Smooth muscle cell (in vitro differentiated cells): ENCODE measurements at regions not wholly inside any gene's neighbourhood (a gene's known extent, or its start where the extent isn't known, plus 50 kb on each side); places are given as distances from the start of the nearest gene placed in this dataset.
"Not testable (repeated sequence)": the region's sequence is repeated elsewhere in the genome, so short reads cannot be mapped to it uniquely, and the experiment has no call there.

Experiments
- DNase-seq: peaks from one replicate; lab custom pipeline; 2025; ENCODE audit not compliant: unreplicated experiment; lab: John Stamatoyannopoulos, UW
- H2AFZ ChIP-seq: fragments of 200-600 bp; sonication (generic); 2 replicates; pipeline ENCODE4 v1.6.0; 2016; ENCODE audit warnings: antibody characterized with exemption, low read depth, mild to moderate bottlenecking
- H3F3A ChIP-seq: fragments of 200-600 bp; sonication (generic); 2 replicates; pipeline ENCODE4 v1.6.0; 2017; ENCODE audit warnings: antibody characterized with exemption, low read depth
- H3K27ac ChIP-seq: fragments of 200-600 bp; sonication (generic); 2 replicates; pipeline ENCODE4 v1.5.1; 2016; ENCODE audit warnings: low read depth, mild to moderate bottlenecking
- H3K27me3 ChIP-seq: fragments of 200-600 bp; sonication (generic); 2 replicates; pipeline ENCODE4 v1.6.1; 2016; ENCODE audit warnings: low read depth, mild to moderate bottlenecking
- H3K36me3 ChIP-seq: fragments of 200-600 bp; sonication (generic); 2 replicates; pipeline ENCODE4 v1.5.1; 2016; ENCODE audit warnings: low read depth
- H3K4me1 ChIP-seq: fragments of 200-600 bp; sonication (generic); 2 replicates; pipeline ENCODE4 v1.5.1; 2016; ENCODE audit warnings: low read depth
- H3K4me2 ChIP-seq: fragments of 200-600 bp; sonication (generic); 2 replicates; pipeline ENCODE4 v1.6.0; 2016; ENCODE audit warnings: mild to moderate bottlenecking
- H3K4me3 ChIP-seq: fragments of 200-600 bp; sonication (generic); 2 replicates; pipeline ENCODE4 v1.5.1; 2016; ENCODE audit warnings: mild to moderate bottlenecking
- H3K79me2 ChIP-seq: fragments of 200-600 bp; sonication (generic); 2 replicates; pipeline ENCODE4 v1.6.0; 2016; ENCODE audit warnings: low read depth, mild to moderate bottlenecking
- H3K9ac ChIP-seq: fragments of 200-600 bp; sonication (generic); 2 replicates; pipeline ENCODE4 v1.6.0; 2016; ENCODE audit warnings: low read depth
- H3K9me3 ChIP-seq: fragments of 200-600 bp; sonication (generic); replicated peaks from 2 replicates; pipeline ENCODE4 v1.5.1; 2016; ENCODE audit warnings: low read depth
- H4K20me1 ChIP-seq: fragments of 200-600 bp; sonication (generic); 2 replicates; pipeline ENCODE4 v1.6.0; 2016; ENCODE audit warnings: low read depth
- WGBS: methylation state at CpG from one replicate; pipeline ENCODE4 v1.1.7; 2016; ENCODE audit warnings: low lambda C conversion rate; 5-methylcytosine and 5-hydroxymethylcytosine counted together
- TF ChIP-seq, protein P1 (sequence below): fragments of 200-600 bp; sonication (generic); IDR thresholded peaks from 2 replicates; pipeline ENCODE4 v1.5.1; 2017; ENCODE audit warnings: borderline replicate concordance, mild to moderate bottlenecking, antibody characterized with exemption; ENCODE audit not compliant: insufficient read depth, poor library complexity, severe bottlenecking

DNA sequence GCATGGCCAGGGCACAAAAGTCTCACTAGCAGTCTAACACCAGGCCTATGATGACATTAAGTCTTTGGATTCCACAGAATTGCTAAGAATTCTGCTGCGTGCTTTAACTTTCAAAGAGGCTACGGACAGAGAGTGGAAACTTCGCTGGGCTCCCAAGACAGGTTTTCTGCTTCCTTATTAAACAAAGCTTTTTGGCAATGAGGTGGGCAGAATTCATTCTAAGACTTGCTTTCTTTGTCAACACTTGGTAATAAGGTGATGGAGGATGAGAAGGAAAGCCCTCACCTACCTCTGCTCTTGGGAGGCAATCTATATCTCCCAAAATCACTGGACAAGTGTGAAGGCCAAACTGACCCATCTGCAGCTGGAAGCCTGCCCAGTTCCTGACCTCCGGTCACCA, 231.9 kb downstream of the ATPSCKMT start:
- DNase-seq: no peak
- Histone ChIP-seq H3K36me3 (no peaks in the 10 kb centered on the region), H3K4me2 (peak overlapping the region; percentile 40), H3K79me2 (no peaks in the 10 kb centered on the region), H2AFZ (no peak overlapping the region), H4K20me1 (no peaks in the 10 kb centered on the region), H3K4me1 (no peaks in the 10 kb centered on the region), H3K9me3 (no peaks in the 10 kb centered on the region), H3K4me3 (no peak overlapping the region), H3K27ac (peak overlapping the region; percentile 92), H3K27me3 (no peaks in the 10 kb centered on the region), H3F3A (no peaks in the 10 kb centered on the region), H3K9ac (peak overlapping the region; percentile 33)
- WGBS: 55% methylated on average over 4 of the region's 4 CpGs
- TF ChIP-seq, protein P1, sequence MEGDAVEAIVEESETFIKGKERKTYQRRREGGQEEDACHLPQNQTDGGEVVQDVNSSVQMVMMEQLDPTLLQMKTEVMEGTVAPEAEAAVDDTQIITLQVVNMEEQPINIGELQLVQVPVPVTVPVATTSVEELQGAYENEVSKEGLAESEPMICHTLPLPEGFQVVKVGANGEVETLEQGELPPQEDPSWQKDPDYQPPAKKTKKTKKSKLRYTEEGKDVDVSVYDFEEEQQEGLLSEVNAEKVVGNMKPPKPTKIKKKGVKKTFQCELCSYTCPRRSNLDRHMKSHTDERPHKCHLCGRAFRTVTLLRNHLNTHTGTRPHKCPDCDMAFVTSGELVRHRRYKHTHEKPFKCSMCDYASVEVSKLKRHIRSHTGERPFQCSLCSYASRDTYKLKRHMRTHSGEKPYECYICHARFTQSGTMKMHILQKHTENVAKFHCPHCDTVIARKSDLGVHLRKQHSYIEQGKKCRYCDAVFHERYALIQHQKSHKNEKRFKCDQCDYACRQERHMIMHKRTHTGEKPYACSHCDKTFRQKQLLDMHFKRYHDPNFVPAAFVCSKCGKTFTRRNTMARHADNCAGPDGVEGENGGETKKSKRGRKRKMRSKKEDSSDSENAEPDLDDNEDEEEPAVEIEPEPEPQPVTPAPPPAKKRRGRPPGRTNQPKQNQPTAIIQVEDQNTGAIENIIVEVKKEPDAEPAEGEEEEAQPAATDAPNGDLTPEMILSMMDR: no peak

DNA sequence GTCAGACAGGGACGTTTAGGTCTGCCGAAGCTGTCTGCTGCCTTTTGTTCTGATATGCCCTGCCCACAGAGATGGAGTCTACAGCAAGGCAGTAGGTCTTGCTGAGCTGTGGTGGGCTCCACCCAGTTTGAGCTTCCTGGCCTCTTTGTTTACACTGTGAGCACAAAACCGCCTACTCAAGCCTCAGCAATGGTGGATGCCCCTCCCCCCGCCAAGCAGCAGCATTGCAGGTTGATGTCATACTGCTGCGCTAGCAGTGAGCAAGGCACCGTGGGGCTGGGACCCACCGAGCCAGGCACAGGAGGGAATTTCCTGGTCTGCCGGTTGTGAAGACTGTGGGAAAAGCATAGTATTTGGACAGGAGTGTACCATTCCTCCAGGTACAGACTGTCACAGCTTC, 233.1 kb downstream of the ATPSCKMT start:
- H3K36me3 ChIP-seq, H3F3A ChIP-seq, H3K27me3 ChIP-seq, H3K9me3 ChIP-seq, H4K20me1 ChIP-seq, H3K4me3 ChIP-seq, H3K79me2 ChIP-seq, H3K9ac ChIP-seq, DNase-seq, H3K4me1 ChIP-seq, H2AFZ ChIP-seq: not testable (repeated sequence)
- 58% methylated on average over 8 of the region's 8 CpGs for WGBS
- peak overlapping the region; percentile 11 for H3K4me2 ChIP-seq
- peak overlapping the region; percentile 92 for H3K27ac ChIP-seq

DNA sequence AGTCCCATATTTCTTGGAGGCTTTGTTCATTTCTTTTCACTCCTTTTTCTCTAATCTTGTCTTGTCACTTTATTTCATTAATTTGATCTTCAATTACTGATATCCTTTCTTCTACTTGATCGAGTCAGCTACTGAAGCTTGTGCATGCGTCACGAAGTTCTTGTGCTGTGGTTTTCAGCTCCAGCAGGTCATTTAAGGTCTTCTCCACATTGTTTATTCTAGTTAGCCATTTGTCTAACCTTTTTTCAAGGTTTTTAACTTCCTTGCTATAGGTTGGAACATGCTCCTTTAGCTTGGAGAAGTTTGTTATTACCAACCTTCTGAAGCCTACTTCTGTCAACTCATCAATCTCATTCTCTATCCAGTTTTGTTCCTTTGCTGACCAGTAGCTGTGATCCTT, 234.0 kb downstream of the ATPSCKMT start:
- not testable (repeated sequence) for H3K79me2 ChIP-seq, H3K27me3 ChIP-seq, H2AFZ ChIP-seq, H3F3A ChIP-seq, H3K36me3 ChIP-seq, DNase-seq, H3K4me2 ChIP-seq, H4K20me1 ChIP-seq, H3K9me3 ChIP-seq, H3K9ac ChIP-seq, H3K4me3 ChIP-seq, H3K4me1 ChIP-seq, H3K27ac ChIP-seq
- WGBS: 91% methylated on average over 3 of the region's 3 CpGs

DNA sequence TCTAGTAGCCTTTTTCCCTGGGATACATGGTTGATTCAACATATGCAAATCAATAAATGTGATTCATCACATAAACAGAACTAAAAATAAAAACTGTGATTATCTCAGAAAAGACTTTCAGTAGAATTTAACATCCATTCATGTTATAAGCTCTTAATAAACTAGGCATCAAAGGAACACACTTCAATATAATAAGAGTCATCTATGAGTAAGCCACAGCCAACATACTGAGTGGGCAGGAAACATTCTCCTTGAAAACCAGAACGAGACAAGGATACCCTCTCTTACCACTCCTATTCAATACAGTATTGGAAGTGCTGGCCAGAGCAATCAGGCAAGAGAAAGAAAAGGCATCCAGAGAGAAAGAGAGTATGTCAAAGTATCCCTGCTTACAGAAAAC, 239.9 kb downstream of the ATPSCKMT start:
- no peaks in the 10 kb centered on the region for H3K27me3 ChIP-seq
- H3K9ac ChIP-seq: no peak overlapping the region
- H3K36me3 ChIP-seq: no peaks in the 10 kb centered on the region
- no peak overlapping the region for H2AFZ ChIP-seq
- no peak overlapping the region for H3K4me2 ChIP-seq
- H3K4me3 ChIP-seq: no peak overlapping the region
- H3K79me2 ChIP-seq: no peaks in the 10 kb centered on the region
- H3K9me3 ChIP-seq: no peaks in the 10 kb centered on the region
- no peaks in the 10 kb centered on the region for H3F3A ChIP-seq
- no peaks in the 10 kb centered on the region for H4K20me1 ChIP-seq
- TF ChIP-seq, protein P1: no peak
- no peaks in the 10 kb centered on the region for H3K4me1 ChIP-seq
- WGBS: 35% methylated on average over 1 of the region's 1 CpG
- DNase-seq: no peak
- H3K27ac ChIP-seq: no peak overlapping the region

DNA sequence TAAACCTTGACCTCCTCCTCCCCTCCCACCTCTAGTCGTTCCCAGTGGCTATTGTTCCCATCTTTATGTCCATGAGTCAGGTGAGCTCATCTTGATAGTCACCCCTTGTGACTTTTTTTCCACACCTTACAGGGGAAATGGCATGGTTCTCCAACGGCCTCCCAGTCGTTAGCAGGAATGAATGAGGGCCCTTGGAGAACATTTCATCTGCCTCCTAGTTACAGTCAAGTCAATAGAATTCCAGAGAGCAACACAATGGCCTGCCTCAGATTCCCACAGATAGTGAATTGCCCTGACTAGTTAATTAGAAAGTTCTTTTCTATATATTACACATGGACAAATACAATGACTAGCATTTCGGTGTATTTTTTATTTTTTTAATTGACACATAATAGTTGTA, 262.6 kb downstream of the ATPSCKMT start:
- no peak for DNase-seq
- 90% methylated on average over 4 of the region's 4 CpGs for WGBS
- Histone ChIP-seq H4K20me1 (no peaks in the 10 kb centered on the region), H3K79me2 (no peaks in the 10 kb centered on the region), H3K4me3 (no peak overlapping the region), H2AFZ (no peak overlapping the region), H3F3A (no peaks in the 10 kb centered on the region), H3K27me3 (no peaks in the 10 kb centered on the region), H3K4me1 (no peaks in the 10 kb centered on the region), H3K4me2 (no peak overlapping the region), H3K27ac (no peak overlapping the region), H3K36me3 (no peaks in the 10 kb centered on the region), H3K9ac (no peak overlapping the region), H3K9me3 (no peaks in the 10 kb centered on the region)
- TF ChIP-seq, protein P1: no peak
